ENCODE measurements at regions not wholly inside any gene's neighbourhood (a gene's known extent, or its start where the extent isn't known, plus 50 kb on each side); places are given as distances from the start of the nearest gene placed in this dataset.
"Not testable (repeated sequence)": the region's sequence is repeated elsewhere in the genome, so short reads cannot be mapped to it uniquely, and the experiment has no call there.

DNA sequence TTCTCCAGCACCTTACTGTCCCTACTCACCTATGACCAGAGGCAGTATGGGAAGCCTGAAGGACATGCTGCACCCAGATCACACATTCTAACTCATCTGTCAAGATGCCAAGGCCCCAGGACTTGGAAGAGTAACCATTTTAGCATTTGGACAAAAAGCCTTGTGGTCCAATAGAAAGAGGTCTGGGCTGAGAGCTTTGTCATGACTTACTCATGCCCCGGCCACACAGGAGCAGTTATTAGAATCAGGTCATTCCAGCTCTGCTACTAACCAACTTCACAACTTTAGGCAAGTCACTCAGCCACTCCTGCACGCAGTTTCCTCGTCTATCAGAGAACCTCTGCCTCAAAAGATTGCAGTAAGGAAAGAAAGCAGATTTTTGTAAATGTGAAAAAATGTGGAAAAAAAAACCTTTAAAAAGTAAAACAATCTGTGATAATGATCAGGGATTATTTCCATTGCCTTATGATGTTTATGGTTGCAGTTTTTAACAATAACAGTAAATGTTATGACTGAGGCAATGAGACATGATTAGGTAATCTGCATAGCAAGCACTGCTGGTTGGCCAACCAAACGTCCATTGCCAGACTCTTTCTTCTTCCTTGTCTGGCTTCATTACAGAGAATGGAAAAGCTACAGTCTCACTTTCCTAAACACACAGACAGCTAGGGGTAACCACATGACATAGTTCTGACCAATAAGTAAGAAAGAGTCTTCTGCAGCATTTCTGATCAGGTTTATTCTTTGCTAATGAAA lies 255.4 kb upstream of the CHAC2 start:
- TF ChIP-seq, protein P1, sequence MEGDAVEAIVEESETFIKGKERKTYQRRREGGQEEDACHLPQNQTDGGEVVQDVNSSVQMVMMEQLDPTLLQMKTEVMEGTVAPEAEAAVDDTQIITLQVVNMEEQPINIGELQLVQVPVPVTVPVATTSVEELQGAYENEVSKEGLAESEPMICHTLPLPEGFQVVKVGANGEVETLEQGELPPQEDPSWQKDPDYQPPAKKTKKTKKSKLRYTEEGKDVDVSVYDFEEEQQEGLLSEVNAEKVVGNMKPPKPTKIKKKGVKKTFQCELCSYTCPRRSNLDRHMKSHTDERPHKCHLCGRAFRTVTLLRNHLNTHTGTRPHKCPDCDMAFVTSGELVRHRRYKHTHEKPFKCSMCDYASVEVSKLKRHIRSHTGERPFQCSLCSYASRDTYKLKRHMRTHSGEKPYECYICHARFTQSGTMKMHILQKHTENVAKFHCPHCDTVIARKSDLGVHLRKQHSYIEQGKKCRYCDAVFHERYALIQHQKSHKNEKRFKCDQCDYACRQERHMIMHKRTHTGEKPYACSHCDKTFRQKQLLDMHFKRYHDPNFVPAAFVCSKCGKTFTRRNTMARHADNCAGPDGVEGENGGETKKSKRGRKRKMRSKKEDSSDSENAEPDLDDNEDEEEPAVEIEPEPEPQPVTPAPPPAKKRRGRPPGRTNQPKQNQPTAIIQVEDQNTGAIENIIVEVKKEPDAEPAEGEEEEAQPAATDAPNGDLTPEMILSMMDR (IDR thresholded peaks at IDR 0.05) = no peak
- H3K27ac ChIP-seq = no peak overlapping the region
- ATAC-seq = no peak
- no peaks in the 10 kb centered on the region for H3K27me3 ChIP-seq (ENCODE audit: low read depth)
- DNase-seq = no peak
- H3K4me3 ChIP-seq = no peak overlapping the region
- H3K4me1 ChIP-seq = no peaks in the 10 kb centered on the region
- H3K36me3 ChIP-seq = no peaks in the 10 kb centered on the region
- H3K9me3 ChIP-seq = no peaks in the 10 kb centered on the region
- intact Hi-C loops (cut with DNase I) = no loop called here

DNA sequence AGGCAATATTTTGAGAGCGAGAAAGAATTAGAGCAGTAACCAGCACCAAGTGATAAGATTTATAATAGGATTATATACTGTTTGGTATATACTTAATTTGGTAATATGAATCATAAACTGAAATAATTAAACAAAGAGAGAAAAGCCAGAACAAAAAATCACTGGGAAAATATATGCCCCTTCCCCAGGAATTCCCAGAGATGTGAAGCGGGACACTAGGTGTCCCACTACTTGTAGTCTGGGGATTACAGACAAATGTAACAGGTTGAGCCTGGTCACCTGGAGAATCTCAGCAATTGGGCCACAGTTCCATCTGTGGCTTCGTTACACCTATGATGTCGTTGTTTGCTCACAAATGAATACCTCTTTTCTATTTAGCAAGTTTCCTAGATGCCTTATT lies 256.1 kb upstream of the CHAC2 start:
- no peak overlapping the region for H3K27ac ChIP-seq
- H3K36me3 ChIP-seq = no peaks in the 10 kb centered on the region
- no peak overlapping the region for H3K4me3 ChIP-seq
- TF ChIP-seq, protein P1 (IDR thresholded peaks at IDR 0.05) = no peak
- DNase-seq = no peak
- intact Hi-C loops (cut with DNase I) = no loop called here
- H3K27me3 ChIP-seq (ENCODE audit: low read depth) = no peaks in the 10 kb centered on the region
- no peak for ATAC-seq
- H3K4me1 ChIP-seq = no peaks in the 10 kb centered on the region
- no peaks in the 10 kb centered on the region for H3K9me3 ChIP-seq

DNA sequence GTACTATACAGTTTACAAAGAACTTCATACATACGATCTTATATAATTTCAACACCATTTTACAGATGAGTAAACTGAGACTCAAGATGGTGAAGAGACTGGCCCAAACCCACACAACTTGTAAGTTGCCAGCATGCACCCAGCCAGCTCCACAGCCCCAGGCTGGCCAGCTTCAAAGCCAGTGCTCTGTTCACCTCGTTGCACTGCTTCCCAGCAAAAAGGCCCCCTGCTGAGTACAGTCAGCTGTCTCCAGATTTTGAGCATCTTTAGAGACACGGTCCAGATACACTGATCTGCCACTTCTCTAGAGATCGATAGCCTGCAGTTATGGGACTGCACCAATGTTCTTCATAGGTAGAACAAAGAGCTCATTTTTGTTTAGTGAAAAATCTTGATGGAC lies 257.2 kb upstream of the CHAC2 start:
- no peak overlapping the region for H3K27ac ChIP-seq
- no peaks in the 10 kb centered on the region for H3K4me1 ChIP-seq
- H3K4me3 ChIP-seq = no peak overlapping the region
- no peaks in the 10 kb centered on the region for H3K27me3 ChIP-seq (ENCODE audit: low read depth)
- H3K36me3 ChIP-seq = no peaks in the 10 kb centered on the region
- TF ChIP-seq, protein P1 (IDR thresholded peaks at IDR 0.05) = no peak
- ATAC-seq (no peak), DNase-seq (no peak)
- H3K9me3 ChIP-seq = no peaks in the 10 kb centered on the region
- intact Hi-C loops (cut with DNase I) = no loop called here

DNA sequence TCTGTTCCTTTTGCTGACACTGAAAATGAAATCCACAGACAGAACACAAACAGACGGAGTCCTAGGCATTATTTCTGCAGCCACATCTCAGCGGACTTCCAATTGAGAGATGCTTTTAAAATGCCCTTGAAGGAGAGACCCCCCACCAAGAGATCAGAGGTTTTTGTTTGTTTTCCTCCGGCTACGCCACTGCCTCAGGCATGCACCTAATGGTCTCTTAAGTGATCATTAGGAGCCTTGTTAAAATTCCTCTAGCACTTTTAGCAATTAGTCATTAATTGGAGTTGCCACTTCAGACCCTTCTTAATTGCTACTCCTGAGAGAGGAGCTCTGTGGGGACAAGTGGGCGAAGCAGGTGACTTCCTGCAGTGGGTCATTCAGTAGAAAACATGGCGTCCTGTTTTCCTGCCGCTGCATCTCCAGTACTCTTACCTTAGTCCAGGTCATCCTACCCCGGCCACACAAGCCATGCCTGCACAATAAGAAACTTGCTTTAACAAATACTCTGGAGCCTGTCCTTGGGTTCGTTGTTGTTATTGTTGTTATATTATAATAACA lies 257.7 kb upstream of the CHAC2 start:
- no peaks in the 10 kb centered on the region for H3K4me1 ChIP-seq
- no peaks in the 10 kb centered on the region for H3K36me3 ChIP-seq
- H3K4me3 ChIP-seq = no peak overlapping the region
- DNase-seq (peak; percentile 48), ATAC-seq (peak; percentile 58 to 83)
- H3K27ac ChIP-seq = no peak overlapping the region
- intact Hi-C loops (cut with DNase I) = no loop called here
- TF ChIP-seq, protein P1 (IDR thresholded peaks at IDR 0.05) = no peak
- H3K27me3 ChIP-seq (ENCODE audit: low read depth) = no peaks in the 10 kb centered on the region
- no peaks in the 10 kb centered on the region for H3K9me3 ChIP-seq

DNA sequence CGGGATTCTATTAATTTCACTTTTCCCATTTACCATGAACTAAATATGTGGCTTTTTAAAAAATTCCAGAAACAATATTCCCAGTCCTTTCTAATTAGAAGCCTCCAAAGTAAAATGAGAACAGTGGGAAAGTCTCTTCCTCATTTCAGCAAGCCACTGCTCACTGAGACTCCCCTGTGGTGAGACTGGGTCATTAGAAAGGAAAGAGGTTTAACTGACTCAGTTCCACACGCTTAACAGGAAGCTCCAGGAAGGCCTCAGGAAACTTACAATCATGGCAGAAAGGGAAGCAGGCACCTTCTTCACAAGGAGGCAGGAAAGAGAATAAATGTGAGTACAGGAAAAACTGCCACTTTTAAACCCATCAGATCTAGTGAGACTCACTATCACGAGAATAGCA lies 258.9 kb upstream of the CHAC2 start:
- intact Hi-C loops (cut with DNase I) = no loop called here
- TF ChIP-seq, protein P1 (IDR thresholded peaks at IDR 0.05) = no peak

DNA sequence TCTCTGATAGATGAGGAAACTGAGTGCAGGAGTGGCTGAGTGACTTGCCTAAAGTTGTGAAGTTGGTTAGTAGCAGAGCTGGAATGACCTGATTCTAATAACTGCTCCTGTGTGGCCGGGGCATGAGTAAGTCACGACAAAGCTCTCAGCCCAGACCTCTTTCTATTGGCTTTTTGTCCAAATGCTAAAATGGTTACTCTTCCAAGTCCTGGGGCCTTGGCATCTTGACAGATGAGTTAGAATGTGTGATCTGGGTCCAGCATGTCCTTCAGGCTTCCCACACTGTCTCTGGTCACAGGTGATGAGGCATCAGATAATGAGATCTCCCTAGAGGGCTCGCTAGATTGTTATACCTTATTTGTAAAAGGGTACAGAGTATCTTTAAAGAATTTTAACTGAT lies 260.5 kb upstream of the CHAC2 start:
- ATAC-seq; DNase-seq; H3K4me1 ChIP-seq; intact Hi-C loops (cut with DNase I); H3K36me3 ChIP-seq; H3K27me3 ChIP-seq (ENCODE audit: low read depth); H3K4me3 ChIP-seq; H3K27ac ChIP-seq; H3K9me3 ChIP-seq: not testable (repeated sequence)

More for the DNA sequence above, 258.9 kb upstream of the CHAC2 start:
- Histone ChIP-seq H3K27ac (no peak overlapping the region), H3K4me1 (no peaks in the 10 kb centered on the region), H3K9me3 (no peaks in the 10 kb centered on the region), H3K36me3 (no peaks in the 10 kb centered on the region), H3K27me3 (ENCODE audit: low read depth) (no peaks in the 10 kb centered on the region), H3K4me3 (no peak overlapping the region)
- ATAC-seq (no peak), DNase-seq (no peak)
